GM12874 (cell line): ENCODE measurements at regions not wholly inside any gene's neighbourhood (a gene's known extent, or its start where the extent isn't known, plus 50 kb on each side); places are given as distances from the start of the nearest gene placed in this dataset.

ENCODE experiments used
- TF ChIP-seq, protein P1 (sequence below): IDR thresholded peaks from 2 replicates; pipeline ENCODE4 v1.5.1; 2011; ENCODE audit warnings: low read depth, mild to moderate bottlenecking, control low read depth, low read length, moderate library complexity; ENCODE audit not compliant: insufficient read depth

DNA sequence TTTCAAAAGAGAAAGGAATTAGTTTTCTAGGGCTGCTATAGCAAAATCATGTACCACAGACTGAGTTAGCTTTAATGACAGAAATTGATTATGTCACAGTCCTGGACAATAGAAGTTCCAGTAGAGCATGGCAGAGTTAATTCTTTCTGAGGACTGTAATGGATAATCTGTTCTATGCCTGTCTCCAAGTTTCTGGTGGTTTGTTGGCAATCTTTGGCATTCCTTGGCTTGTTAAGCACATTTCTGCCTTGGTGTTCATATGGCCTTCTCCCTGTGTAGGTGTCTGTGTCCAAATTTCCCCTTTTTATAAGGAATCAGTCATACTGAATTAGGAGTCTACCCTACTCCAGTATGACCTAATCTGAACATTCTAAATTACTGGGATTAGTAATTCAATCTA is 336.1 kb upstream of the PABPC4L start:
- TF ChIP-seq, protein P1, sequence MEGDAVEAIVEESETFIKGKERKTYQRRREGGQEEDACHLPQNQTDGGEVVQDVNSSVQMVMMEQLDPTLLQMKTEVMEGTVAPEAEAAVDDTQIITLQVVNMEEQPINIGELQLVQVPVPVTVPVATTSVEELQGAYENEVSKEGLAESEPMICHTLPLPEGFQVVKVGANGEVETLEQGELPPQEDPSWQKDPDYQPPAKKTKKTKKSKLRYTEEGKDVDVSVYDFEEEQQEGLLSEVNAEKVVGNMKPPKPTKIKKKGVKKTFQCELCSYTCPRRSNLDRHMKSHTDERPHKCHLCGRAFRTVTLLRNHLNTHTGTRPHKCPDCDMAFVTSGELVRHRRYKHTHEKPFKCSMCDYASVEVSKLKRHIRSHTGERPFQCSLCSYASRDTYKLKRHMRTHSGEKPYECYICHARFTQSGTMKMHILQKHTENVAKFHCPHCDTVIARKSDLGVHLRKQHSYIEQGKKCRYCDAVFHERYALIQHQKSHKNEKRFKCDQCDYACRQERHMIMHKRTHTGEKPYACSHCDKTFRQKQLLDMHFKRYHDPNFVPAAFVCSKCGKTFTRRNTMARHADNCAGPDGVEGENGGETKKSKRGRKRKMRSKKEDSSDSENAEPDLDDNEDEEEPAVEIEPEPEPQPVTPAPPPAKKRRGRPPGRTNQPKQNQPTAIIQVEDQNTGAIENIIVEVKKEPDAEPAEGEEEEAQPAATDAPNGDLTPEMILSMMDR: no peak

DNA sequence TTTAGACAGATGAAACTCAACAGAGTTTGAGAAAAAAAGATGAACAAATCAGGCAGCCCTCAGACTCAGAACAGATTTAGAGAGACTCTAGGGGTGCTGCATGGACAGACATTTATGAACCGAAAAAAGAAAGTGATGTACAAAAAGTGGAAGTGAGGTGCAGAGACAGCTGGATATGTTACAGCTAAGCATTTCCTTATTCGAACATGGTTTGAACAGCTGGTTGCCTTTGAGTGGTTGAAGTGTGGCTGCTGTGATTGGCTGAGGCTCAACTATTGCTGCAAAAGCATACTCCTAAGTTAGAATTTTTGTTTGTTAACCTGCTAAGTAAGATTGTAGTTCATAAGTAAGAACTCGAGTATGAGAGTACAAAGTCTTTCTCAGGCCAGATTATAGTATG is 331.5 kb upstream of the PABPC4L start:
- TF ChIP-seq, protein P1: no peak

DNA sequence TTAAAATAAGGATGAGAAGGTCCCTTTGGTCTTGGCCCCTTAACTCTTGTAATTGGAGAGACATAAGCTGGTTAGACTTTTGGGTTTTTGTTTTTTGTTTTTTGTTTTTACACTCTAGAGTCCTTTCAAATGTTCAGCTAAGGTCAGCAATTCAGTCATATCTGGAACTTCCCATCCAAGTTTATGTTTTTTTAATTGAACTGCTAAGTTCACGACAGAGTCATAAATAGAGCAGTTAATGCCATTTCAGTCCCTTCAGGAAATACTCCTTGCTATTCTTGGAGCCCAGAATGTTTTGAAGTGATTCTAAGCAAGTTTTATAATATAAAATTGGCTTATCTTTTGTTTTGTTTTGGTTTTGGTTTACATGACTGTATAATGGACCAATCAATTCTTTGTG is 329.4 kb upstream of the PABPC4L start:
- TF ChIP-seq, protein P1: no peak

DNA sequence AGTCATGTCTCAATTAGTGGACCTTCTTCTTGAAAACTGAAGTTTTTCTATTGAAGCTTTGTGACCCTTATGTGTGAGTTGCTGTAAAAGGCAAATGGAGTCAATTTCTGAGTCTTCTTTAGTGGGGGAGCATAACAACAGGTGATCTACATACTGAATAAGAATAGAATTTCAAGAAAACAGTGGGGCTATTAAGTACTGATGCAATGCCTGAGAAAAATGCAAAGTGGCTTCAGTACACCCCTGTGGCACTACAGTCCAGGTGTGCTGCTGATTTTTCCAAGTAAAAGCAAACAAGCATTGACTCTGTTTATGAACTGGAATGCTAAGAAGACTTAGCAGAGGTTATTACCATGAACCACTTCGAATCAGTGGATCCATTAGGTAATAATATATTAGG is 328.0 kb upstream of the PABPC4L start:
- TF ChIP-seq, protein P1: no peak

DNA sequence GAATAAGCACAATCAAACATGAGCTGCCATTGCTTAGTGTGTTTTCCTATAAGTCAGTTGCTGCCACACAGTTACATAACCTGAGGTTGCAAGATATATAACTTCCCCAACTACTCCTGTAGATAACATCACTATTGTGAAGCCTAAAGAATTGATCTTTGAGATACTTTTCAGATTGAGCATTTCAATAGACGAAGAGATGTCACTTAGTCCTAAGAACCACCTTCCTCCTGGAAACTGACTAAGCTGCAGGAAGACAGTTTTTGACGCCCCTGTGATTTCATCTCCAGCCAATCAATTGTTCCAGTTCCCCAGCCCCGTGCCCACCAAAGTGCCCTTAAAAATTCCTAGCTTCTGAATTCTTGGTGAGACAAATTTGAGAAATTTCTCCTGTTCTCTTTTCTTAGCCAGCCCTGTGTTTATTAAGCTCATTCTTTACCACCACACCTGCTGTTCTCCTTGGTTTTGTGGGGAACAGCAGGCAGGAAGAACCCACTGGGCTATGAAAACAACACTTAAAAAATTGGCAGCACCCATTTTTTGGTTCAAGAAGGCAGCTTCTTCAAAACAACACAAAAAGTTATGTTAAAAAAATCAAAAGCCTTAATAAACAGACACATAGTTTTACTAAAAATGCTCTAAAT is 317.1 kb upstream of the PABPC4L start:
- TF ChIP-seq, protein P1: no peak

GRCh38 chr4:134510544-134510943 is 309.0 kb upstream of the PABPC4L start:
- TF ChIP-seq, protein P1: no peak

DNA sequence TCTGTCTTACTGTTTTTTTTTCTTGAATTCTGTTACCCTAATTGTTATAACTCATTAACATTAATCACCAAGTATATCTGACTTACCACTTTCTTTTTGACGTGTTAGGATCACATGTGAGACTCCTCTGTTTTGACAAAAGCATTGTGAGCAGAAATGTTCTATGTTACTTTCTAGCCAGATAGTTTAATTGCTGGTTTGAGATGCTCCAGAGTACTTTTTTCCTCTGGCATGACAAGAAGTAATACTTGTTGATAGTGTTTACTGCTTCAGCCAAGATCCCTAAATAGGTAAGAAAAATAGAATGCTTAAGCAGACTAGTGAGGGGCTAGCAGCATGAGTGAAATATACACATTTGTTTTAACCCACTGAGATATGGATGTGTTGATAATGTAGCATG is 303.9 kb upstream of the PABPC4L start:
- TF ChIP-seq, protein P1: no peak
